Fibroblast of skin of scalp (primary cell): ENCODE measurements at regions not wholly inside any gene's neighbourhood (a gene's known extent, or its start where the extent isn't known, plus 50 kb on each side); places are given as distances from the start of the nearest gene placed in this dataset.
A peak's percentile ranks its signal among the peaks of the same experiment; 100 is the strongest.

ENCODE experiments used
- DNase-seq: peaks from one replicate; pipeline ENCODE4 v3.0.0-alpha.2; 2013

- no peak for DNase-seq
Measured at GRCh38 chr18:10228326-10228725, 226.1 kb upstream of the APCDD1 start.

DNA sequence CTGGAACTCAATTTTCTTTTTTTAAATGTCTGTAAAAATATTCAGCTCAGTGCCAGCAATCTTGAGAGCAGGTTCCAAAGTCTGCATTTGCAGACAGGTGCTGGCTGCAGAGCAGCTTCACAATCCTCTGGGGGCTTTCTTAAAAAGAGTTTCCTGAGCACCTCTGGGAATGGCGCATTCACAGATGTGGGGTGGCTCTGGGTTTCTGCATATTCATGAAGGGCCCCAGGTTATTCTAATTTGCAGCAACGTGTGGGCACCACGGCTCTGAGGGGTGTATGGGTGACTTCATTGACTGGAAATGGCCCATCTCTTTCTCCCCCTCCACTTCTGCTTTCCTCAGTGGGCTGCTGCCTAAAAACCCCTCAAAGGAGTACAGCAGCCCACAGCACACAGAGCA is 225.0 kb upstream of the APCDD1 start:
- DNase-seq = no peak

GRCh38 chr18:10230072-10230471 is 224.4 kb upstream of the APCDD1 start:
- peak; percentile 87 for DNase-seq

GRCh38 chr18:10231220-10231619 is 223.2 kb upstream of the APCDD1 start:
- no peak for DNase-seq

GRCh38 chr18:10232062-10232461 is 222.4 kb upstream of the APCDD1 start:
- DNase-seq = no peak

DNA sequence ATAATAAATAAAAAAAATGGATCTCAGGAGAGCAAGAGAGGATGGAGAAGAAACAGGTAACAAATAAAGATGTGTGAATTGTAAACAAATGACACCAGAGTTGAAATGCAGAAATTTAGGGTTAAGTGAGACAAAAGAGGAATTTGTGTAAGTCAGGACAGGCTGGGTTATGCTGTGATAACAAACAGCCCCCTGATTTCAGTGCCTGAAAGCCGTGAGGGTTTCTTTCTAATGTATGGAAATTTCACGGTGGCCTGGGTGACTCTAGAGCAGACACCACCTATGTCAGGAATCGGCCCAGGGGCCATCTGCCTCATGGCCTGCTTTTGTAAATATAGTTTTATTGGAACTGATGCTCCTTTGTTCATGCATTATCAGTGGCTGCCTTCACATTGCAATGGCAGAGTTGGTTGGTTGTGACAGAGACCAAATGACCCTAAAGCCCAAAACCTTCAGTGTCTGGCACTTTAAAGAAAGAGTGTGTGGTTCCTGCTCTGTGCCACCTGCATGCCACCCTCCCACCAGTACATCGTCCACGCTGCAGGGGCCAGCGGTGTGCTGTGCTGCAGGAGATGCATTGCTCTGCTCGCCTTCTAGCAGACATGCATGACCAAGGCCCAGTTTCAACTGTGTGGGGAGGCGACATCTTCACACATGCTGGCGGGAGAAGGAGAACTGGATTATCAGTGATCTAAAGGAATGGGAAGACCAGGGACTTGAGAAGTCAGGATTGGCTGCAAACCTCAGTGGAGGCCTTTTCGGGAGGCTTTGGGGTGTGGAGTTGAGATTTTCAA is 221.2 kb upstream of the APCDD1 start:
- no peak for DNase-seq

DNA sequence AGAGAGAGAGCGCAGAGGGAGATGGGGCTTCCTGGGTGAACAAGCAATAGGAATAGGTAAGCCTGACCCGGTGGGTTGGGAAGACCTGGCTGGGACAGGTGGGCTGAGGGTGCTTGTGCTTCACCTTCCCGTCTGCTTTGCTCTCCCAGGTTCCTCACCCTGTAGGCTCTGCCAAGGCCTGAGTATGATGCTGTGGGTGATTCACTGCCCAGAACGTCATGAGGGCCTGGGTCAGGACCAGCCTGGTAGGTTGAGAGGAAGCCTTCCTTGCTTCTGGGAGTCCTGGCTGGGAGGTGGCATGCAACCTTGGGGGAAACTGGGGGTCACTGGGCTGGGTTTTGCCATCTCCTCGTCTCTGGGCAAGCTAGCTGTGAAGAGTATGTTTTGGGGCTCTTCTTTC is 220.2 kb upstream of the APCDD1 start:
- no peak for DNase-seq

DNA sequence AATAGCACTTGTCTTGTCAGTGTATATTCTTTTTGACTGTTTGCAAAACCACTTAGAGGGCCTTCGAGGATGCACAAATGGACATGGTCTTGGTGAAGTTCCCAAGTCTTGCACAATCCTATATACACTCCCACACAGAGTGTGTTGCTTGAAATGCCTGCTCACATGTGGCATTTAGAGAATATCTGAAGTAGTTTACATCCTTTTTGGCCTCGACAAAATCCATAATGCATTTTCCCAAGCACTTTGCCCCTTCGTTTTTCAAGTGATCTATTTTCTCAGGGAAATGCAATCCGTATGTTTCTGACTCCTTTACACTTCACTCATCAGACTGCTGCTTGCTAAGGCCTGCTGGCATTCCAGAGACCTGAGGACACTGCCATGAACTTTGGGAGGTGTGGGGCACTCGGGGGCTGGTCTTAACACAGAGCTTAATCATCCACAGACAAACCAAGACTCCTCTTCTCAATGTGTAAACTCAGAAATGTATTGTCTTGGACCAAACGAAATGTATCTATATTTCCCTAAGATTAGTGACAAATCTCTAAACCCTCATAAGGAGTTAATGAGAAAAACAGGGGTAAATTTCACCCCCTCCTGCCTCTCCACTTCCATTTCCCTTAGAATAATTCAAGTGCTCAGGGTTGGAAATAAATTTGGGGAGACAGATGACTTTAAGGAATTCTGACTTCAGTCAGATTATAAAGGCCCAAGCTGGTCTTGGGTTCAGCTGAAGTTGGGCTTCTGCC is 219.3 kb upstream of the APCDD1 start:
- peak; percentile 79 for DNase-seq

DNA sequence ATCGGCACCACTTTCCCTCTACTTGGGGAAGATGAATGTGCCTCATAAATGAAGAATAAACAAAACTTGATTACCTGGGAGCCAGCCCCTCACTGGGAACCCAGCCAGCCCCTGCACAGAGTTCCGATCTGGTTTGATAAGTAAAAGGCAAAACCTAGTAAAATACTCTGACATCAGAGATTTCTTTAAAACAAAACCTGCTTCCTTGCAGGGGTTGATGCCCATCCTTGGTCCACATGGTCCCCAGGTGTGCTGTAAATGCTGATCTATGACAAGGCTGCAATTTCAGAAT is 218.8 kb upstream of the APCDD1 start:
- DNase-seq = no peak

GRCh38 chr18:10239103-10239502 is 215.3 kb upstream of the APCDD1 start:
- peak; percentile 66 for DNase-seq

DNA sequence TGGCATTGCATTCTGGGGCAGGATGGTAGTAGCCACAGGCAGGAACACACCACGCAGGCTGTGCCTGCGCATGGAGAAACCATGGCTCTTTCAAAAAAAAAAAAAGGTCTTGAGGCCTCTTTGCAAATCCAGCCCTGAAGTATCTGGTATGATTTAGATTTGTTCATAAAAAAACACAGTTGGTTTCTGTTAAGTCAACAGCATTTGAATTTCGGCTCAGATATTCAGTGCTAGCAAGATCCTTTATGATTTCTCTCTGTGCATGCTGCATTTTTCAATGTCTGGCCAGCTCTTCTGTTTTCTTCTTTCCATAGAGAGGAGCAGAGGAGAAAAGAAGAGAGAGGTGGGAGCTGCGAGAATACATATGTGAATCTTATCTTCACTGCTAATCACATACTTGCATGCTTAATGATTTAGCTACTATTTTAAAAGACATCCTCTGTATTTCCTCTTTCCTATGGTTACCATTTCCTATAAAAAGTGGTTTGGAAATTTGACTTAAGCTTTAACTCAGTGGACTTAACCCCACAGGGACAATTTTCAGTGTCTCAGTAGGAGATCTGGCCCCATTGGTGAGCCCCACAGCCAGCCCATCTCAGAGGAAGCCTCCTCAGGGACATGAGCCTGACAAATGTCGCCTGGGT is 214.3 kb upstream of the APCDD1 start:
- no peak for DNase-seq

DNA sequence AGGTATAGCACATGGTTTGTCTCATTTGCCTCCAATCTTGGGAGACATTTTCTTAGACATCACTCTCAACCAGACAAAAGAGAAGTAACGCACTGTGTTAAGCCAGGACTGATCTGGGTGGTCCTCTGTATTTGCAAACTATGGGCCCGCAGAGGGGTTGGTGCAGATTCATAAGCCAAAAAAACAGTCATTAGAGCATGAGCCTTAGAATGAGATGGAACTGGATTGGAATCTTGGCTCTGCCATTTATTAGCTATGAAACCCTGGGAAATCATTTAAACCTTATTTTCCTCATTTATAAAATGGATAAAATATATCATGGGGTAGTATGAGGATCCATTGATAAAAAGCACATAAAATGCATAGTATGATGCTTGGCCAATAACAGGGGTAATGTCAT is 213.5 kb upstream of the APCDD1 start:
- DNase-seq = no peak

DNA sequence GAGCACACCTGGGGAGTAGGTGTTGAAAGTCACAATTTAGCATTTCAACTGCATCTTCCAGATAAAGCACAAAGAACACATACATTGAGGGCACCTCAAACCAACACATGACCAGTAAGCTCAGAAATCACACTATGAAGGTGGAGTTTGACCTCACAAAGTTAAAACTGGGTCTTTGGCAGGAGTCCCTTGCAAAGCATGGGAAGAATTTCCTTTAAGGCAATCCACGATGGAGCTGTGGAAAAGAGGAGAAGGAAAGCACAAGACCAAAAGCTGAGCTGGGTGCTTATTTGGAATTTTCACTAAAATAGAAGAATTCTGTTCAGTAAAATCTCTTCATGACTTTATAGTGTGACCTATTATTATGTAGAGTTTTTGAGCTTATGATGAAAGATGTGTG is 212.9 kb upstream of the APCDD1 start:
- peak; percentile 40 for DNase-seq

DNA sequence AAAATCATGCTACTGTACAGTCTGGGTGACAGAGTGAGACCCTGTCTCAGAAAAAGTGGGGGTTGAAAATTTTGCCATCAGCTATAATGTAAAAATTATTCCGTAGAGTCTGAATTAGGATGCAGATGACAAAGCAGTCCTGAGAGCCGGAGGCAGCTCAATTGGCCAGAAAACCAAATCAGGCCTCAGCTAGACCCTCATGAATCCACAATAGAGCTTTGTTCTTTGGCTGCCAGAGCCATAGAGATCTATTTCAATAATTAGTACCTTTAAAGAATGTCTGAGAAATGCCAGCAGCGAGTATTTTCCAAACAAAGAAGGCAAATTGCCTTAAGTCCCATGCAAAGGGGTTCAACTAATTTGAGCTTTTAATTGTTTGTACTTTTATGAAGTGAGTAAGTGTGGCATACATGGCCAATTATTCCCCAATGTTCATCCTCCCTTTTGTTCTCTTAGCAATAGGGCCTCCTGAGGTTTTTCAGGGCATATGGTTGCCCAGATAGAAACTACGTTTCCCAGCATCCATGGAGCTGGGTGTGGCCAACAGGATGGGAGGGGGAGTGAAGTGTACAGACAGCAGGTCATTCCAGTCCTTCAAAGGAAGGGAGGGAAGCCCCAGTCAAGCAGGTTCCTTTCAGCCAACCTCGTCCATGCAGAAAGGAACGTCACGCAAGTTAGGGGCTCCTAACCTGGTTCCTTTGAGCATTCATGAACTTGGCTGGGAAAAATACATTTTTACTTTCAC is 211.3 kb upstream of the APCDD1 start:
- DNase-seq = no peak

DNA sequence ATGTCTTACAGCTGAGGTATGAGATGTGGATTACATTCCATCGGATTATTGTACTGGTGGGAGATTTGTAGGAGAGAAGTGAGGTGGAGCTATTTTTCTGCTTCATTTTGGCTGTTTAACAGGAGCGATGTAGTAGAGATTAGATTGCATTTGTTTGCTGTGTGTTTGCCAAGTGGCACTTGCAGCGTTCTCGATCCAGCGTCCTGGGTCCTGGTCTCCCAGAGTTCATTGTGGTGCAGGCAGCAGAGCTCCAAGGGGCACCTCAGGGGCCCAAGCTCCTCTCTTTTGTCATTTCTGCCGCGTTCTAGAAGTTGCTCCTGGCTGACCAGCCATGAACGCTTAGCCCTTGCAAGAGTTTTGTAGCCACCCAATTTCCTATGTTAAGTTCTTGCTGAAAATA is 210.1 kb upstream of the APCDD1 start:
- no peak for DNase-seq

DNA sequence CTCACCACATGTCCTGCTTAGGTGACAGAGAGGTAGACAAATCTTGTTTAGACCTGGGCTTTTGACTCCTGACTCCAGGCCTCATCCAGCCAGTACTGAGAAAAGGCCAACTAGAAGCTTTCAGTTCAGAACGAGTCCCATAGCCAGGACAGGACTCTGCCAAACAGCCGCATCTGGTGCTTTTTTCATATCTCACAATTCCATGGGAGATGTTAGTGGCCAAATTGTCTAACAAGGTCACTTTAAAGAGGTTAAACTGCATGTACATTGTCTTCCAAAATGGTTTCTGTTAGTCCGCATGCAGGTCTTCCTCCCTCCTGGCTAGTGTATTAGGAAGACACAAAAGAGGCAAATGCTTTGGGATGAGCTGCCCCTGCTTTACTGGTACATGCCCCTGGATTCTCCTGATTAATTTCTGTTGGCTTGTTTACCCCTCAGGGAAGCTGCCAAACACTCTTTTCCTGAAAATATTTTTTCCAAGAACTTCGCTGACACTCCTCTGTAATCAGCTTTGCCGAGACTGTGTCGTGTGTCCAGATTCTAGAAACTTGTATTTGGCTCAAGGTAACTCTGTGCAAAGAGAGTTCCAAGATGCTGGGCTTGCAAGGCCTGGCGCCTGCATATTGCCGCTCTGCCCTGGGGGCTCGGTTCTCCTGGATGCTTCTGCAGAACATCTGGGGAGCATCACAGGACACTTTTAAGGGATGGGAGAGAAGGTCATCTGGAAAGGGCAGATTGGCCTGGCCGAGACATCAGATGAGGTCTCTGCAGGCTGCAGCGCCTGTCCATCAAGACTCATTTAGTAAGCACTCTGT is 209.2 kb upstream of the APCDD1 start:
- DNase-seq = no peak

GRCh38 chr18:10245846-10246175 is 208.6 kb upstream of the APCDD1 start:
- DNase-seq = no peak

DNA sequence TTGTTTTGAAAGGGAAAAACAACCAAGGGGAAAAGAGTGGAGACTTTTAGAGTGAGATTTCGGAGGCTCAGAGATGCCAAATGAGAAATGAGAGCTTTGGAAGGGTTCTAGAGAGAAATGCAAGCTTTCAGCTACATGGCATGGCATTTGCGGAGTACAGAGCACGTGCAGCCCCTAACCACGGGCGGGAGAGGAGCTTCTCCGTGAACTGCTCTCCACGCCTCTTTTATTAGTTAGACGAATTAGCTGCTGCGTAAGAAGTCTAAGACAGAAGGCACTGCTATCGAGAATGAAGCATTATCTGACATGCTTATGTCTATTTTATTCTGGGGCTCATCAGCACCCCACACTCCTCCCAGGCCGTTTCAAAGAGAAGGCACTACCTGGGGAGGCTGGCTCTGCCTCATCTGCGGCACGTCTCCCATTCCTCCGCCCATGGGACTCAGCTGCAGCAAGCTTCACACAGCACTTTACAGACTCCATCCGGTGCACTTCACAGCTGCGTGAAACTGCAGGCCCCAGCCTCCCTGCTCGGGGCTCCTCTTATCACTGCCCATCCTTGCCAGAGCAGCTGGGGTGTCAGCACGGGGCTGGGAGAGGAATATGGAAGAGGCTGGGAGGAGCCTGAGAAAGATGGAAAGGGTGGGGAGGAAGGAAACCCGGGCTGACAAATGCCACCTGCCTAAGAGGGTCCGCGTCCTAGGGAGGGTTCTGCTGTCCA is 207.3 kb upstream of the APCDD1 start:
- no peak for DNase-seq

DNA sequence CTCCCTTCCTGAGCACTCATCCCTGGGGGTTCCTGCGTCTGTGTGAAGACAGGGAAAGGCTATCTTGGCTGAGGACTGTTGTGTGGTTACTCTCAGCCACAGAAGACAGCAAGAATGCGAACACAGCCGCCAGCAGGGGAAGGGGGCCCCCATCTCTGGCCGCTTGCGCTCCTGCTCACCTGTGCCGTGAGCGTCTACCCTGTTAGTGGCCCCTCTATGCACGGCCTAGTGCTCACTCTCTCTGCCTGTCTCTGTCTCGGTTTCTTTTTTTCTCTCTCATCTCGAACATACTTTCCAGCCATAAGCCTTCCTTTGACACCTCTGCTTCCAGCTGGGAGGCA is 206.7 kb upstream of the APCDD1 start:
- DNase-seq = no peak

GRCh38 chr18:10248738-10249137 is 205.7 kb upstream of the APCDD1 start:
- DNase-seq = no peak

- DNase-seq = no peak
Measured at GRCh38 chr18:10249270-10249669, 205.2 kb upstream of the APCDD1 start.

DNA sequence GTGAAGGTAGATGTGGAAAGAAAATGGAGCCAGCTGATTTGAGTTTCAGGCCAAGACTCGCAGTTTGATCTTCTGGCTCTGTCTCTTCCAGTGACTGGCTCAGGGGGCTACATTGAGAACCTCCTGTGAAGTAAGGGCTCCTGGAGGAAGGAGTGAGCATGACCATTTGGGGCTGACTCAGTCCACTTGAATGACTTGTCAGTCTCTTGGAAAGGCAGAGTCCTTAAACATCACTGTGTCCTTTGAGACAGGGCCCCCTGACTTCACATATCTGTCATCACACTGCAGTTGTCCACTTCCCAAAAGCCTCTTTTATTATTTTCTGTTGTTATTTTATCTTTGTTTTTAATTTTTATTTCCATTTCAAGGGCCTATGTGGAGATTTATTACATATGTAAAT is 204.6 kb upstream of the APCDD1 start:
- DNase-seq = no peak
